T-cell (primary cell): ENCODE measurements at regions not wholly inside any gene's neighbourhood (a gene's known extent, or its start where the extent isn't known, plus 50 kb on each side); places are given as distances from the start of the nearest gene placed in this dataset.

ENCODE experiments used
- ATAC-seq, 4 experiments: fragments of 200-7000 bp in 3 of 4; fragments of 150-1000 bp in 1 of 4; cut with Tn5 transposase; replicated peaks in 1 of 4; 1 replicate in 3 of 4; 2 replicates in 1 of 4; pipeline ENCODE4 v1.10.0; 2021; ENCODE audit warnings: moderate library complexity in 3 of 4, mild to moderate bottlenecking in 2 of 4, moderate number of reproducible peaks in 1 of 4
- CTCF ChIA-PET, 2 donors: fragments of 300-600 bp; sonication (Branson Sonifier 250); formaldehyde crosslinking; loops; one replicate each; lab custom pipeline; 2022; ENCODE audit warnings: antibody characterized with exemption in 2 of 2; lab: Charles Lee
- POLR2A ChIA-PET, 2 donors: fragments of 300-600 bp; sonication (Branson Sonifier 250); formaldehyde crosslinking; loops; one replicate each; lab custom pipeline; 2022; ENCODE audit warnings: antibody characterized with exemption in 2 of 2; lab: Charles Lee
- DNase-seq, 35 experiments: peaks; one replicate each; pipeline versions ENCODE4 v3.0.0 to v3.0.0-alpha.2; 2013 to 2023
- H3K27ac ChIP-seq: one replicate; pipeline ENCODE4 v1.5.1; 2013; ENCODE audit warnings: low read length
- H3K27me3 ChIP-seq, 2 experiments: replicated peaks in 1 of 2; 1 replicate in 1 of 2; 2 replicates in 1 of 2; pipeline versions ENCODE4 v1.6.1 to v1.7.0; 2013; ENCODE audit warnings: low read length in 1 of 2, mixed read lengths in 1 of 2; ENCODE audit not compliant: control insufficient read depth in 2 of 2, insufficient read depth in 2 of 2; ENCODE audit errors: extremely low read depth in 1 of 2
- H3K36me3 ChIP-seq, 2 donors: 1 replicate in 1 of 2; 2 replicates in 1 of 2; pipeline versions ENCODE4 v1.6.1 to v1.7.0; 2013; ENCODE audit warnings: low read length in 1 of 2; ENCODE audit not compliant: control insufficient read depth in 2 of 2, insufficient read depth in 1 of 2; ENCODE audit errors: extremely low read depth in 1 of 2
- H3K4me1 ChIP-seq, 2 experiments: 1 replicate in 1 of 2; 2 replicates in 1 of 2; pipeline versions ENCODE4 v1.6.1 to v1.7.0; 2013; ENCODE audit warnings: low read length in 2 of 2, mixed read lengths in 1 of 2; ENCODE audit not compliant: insufficient read depth in 2 of 2, control insufficient read depth in 1 of 2; ENCODE audit errors: extremely low read depth in 1 of 2
- H3K4me3 ChIP-seq, 2 donors: 1 replicate in 1 of 2; 2 replicates in 1 of 2; pipeline versions ENCODE4 v1.5.1 to v1.7.0; 2013; ENCODE audit warnings: mild to moderate bottlenecking in 2 of 2, low read length in 1 of 2, moderate library complexity in 1 of 2; ENCODE audit not compliant: control insufficient read depth in 1 of 2; ENCODE audit errors: extremely low read depth in 1 of 2
- H3K9me3 ChIP-seq: 2 replicates; pipeline ENCODE4 v1.7.0; 2013
- H3K27ac Mint-ChIP-seq, 2 donors: one replicate each; pipeline ENCODE4 v1.8.0; 2020 to 2021; ENCODE audit warnings: mild to moderate bottlenecking in 2 of 2, mixed read lengths in 2 of 2
- H3K27me3 Mint-ChIP-seq, 2 donors: one replicate each; pipeline ENCODE4 v1.8.0; 2021 to 2022; ENCODE audit warnings: mixed read lengths in 2 of 2
- H3K36me3 Mint-ChIP-seq: one replicate; pipeline ENCODE4 v1.8.0; 2021; ENCODE audit warnings: mixed read lengths
- H3K4me1 Mint-ChIP-seq, 3 donors: one replicate each; pipeline ENCODE4 v1.8.0; 2020 to 2022; ENCODE audit warnings: mixed read lengths in 3 of 3, mild to moderate bottlenecking in 1 of 3
- H3K4me3 Mint-ChIP-seq, 3 donors: one replicate each; pipeline ENCODE4 v1.8.0; 2020 to 2022; ENCODE audit warnings: mild to moderate bottlenecking in 3 of 3, mixed read lengths in 3 of 3, moderate library complexity in 3 of 3
- H3K9me3 Mint-ChIP-seq, 3 donors: one replicate each; pipeline ENCODE4 v1.8.0; 2020 to 2022; ENCODE audit warnings: mixed read lengths in 3 of 3
- WGBS: methylation state at CpG from one replicate; pipeline ENCODE4 v1.1.5; 2013; ENCODE audit warnings: missing lambda C conversion rate; ENCODE audit not compliant: insufficient coverage; 5-methylcytosine and 5-hydroxymethylcytosine counted together

- WGBS: no CpG with 5 or more reads among the region's 2 CpGs
- Mint-ChIP-seq H3K4me1 (no peaks in the 10 kb centered on the region), H3K36me3 (no peaks in the 10 kb centered on the region), H3K4me3 (no peak overlapping the region), H3K9me3 (peaks cover 7 to 12% (median 11%) of the 10 kb centered on the region in 3 donors), H3K27me3 (no peaks in the 10 kb centered on the region), H3K27ac (no peak overlapping the region)
- ChIA-PET CTCF (no interaction called here), POLR2A (no interaction called here)
- no peak for ATAC-seq
- H3K36me3 ChIP-seq: no peaks in the 10 kb centered on the region
- no peaks in the 10 kb centered on the region for H3K9me3 ChIP-seq
- no peak overlapping the region for H3K4me3 ChIP-seq
- H3K27ac ChIP-seq: no peak overlapping the region
- H3K4me1 ChIP-seq: no peaks in the 10 kb centered on the region
- no peak for DNase-seq
- no peaks in the 10 kb centered on the region for H3K27me3 ChIP-seq
These were observed 1153.4 kb downstream of the IGSF11 start for GRCh38 chr3:117881210-117881609.

GRCh38 chr3:117885011-117885441 lies 1149.6 kb downstream of the IGSF11 start:
- DNase-seq (no peak), ATAC-seq (no peak)
- Histone ChIP-seq H3K27ac (no peak overlapping the region), H3K27me3 (no peaks in the 10 kb centered on the region), H3K4me1 (no peaks in the 10 kb centered on the region), H3K36me3 (no peaks in the 10 kb centered on the region), H3K4me3 (no peak overlapping the region), H3K9me3 (no peaks in the 10 kb centered on the region)
- Mint-ChIP-seq H3K9me3 (peaks cover 9 to 13% (median 11%) of the 10 kb centered on the region in 3 donors), H3K27ac (no peak overlapping the region), H3K4me1 (no peaks in the 10 kb centered on the region), H3K36me3 (no peaks in the 10 kb centered on the region), H3K27me3 (no peaks in the 10 kb centered on the region), H3K4me3 (no peak overlapping the region)
- ChIA-PET CTCF (no interaction called here), POLR2A (no interaction called here)
- WGBS: 0% methylated on average over 4 of the region's 5 CpGs

- CTCF ChIA-PET: no interaction called here
- Mint-ChIP-seq H3K36me3 (no peaks in the 10 kb centered on the region), H3K9me3 (peaks cover 5 to 11% (median 6%) of the 10 kb centered on the region in 3 donors), H3K4me1 (no peaks in the 10 kb centered on the region), H3K27ac (no peak overlapping the region), H3K4me3 (no peak overlapping the region), H3K27me3 (no peaks in the 10 kb centered on the region)
- H3K4me1 ChIP-seq: no peaks in the 10 kb centered on the region
- H3K4me3 ChIP-seq: no peak overlapping the region
- no peak for ATAC-seq
- no peaks in the 10 kb centered on the region for H3K36me3 ChIP-seq
- DNase-seq: no peak
- H3K27me3 ChIP-seq: no peaks in the 10 kb centered on the region
- POLR2A ChIA-PET: no interaction called here
- WGBS: 67% methylated on average over 1 of the region's 3 CpGs
- H3K27ac ChIP-seq: no peak overlapping the region
- H3K9me3 ChIP-seq: no peaks in the 10 kb centered on the region
These were observed 1148.5 kb downstream of the IGSF11 start for GRCh38 chr3:117886147-117886546.

GRCh38 chr3:117887031-117887430 lies 1147.6 kb downstream of the IGSF11 start:
- no peaks in the 10 kb centered on the region for H3K27me3 ChIP-seq
- H3K4me3 ChIP-seq: no peak overlapping the region
- ChIA-PET POLR2A (no interaction called here), CTCF (no interaction called here)
- Mint-ChIP-seq H3K27ac (no peak overlapping the region), H3K27me3 (no peaks in the 10 kb centered on the region), H3K36me3 (no peaks in the 10 kb centered on the region), H3K4me1 (no peaks in the 10 kb centered on the region), H3K4me3 (no peak overlapping the region), H3K9me3 (peaks cover 2 to 8% (median 5%) of the 10 kb centered on the region in 3 donors)
- no peak overlapping the region for H3K27ac ChIP-seq
- ATAC-seq (no peak), DNase-seq (no peak)
- no peaks in the 10 kb centered on the region for H3K4me1 ChIP-seq
- H3K36me3 ChIP-seq: no peaks in the 10 kb centered on the region
- WGBS: 80% methylated on average over 1 of the region's 3 CpGs
- no peaks in the 10 kb centered on the region for H3K9me3 ChIP-seq

GRCh38 chr3:117887901-117888300 lies 1146.7 kb downstream of the IGSF11 start:
- H3K27ac ChIP-seq: no peak overlapping the region
- no peak overlapping the region for H3K4me3 Mint-ChIP-seq
- no peaks in the 10 kb centered on the region for H3K4me1 ChIP-seq
- CTCF ChIA-PET: no interaction called here
- WGBS: 50% methylated on average over 1 of the region's 4 CpGs
- H3K36me3 ChIP-seq: no peaks in the 10 kb centered on the region
- DNase-seq (no peak), ATAC-seq (no peak)
- H3K36me3 Mint-ChIP-seq: no peaks in the 10 kb centered on the region
- no peaks in the 10 kb centered on the region for H3K4me1 Mint-ChIP-seq
- H3K9me3 Mint-ChIP-seq: peaks cover 0 to 9% (median 5%) of the 10 kb centered on the region in 3 donors
- no peak overlapping the region for H3K27ac Mint-ChIP-seq
- no peaks in the 10 kb centered on the region for H3K27me3 Mint-ChIP-seq
- POLR2A ChIA-PET: no interaction called here
- H3K27me3 ChIP-seq: no peaks in the 10 kb centered on the region
- no peaks in the 10 kb centered on the region for H3K9me3 ChIP-seq
- H3K4me3 ChIP-seq: no peak overlapping the region

DNA sequence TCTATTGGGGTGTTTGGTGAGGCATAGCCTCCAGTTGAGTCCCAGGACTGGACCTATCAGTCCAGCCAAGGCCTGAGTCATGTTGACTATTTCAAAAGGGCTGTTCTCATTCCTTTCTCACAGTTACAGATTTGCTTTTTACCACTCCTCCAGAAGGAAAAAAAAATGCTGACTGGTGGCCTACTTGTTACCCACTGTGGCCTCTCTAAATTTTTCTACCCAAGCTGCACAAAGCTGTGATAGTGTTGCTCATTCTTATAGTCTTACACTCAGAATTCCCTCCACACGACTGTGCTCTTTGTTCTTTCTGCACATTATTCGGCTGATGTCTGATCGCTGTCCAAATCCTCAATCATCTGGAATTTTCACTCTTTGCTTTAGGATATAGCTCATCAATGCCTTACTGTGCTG lies 1142.2 kb downstream of the IGSF11 start:
- WGBS: 92% methylated on average over 3 of the region's 3 CpGs

DNA sequence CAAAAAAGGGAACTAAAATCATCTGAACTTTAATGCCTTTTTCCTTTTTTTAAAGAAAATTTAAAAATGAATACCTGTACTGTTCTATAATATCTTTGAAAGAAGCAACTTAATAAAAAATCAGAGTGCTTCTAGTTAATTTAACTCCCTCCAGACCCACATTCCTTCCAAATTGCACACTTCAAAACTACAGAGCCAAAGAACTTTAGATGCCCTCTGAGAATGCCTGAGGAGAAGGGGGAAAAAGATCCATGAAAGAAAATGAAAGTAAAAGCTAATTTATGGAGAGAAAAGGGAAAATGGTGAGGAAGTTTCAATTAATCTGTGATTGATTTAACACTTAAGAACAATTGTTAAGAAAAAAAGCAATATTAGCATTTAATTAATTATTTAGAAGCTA lies 1141.6 kb downstream of the IGSF11 start:
- no peak for DNase-seq
- no peaks in the 10 kb centered on the region for H3K27me3 ChIP-seq
- H3K27ac ChIP-seq: no peak overlapping the region
- no peaks in the 10 kb centered on the region for H3K27me3 Mint-ChIP-seq
- POLR2A ChIA-PET: no interaction called here
- no peak for ATAC-seq
- H3K4me3 Mint-ChIP-seq: no peak overlapping the region
- no peaks in the 10 kb centered on the region for H3K36me3 Mint-ChIP-seq
- peaks cover 2 to 11% (median 7%) of the 10 kb centered on the region in 3 donors for H3K9me3 Mint-ChIP-seq
- no peak overlapping the region for H3K27ac Mint-ChIP-seq
- CTCF ChIA-PET: no interaction called here
- no peak overlapping the region for H3K4me3 ChIP-seq
- H3K9me3 ChIP-seq: no peaks in the 10 kb centered on the region
- no peaks in the 10 kb centered on the region for H3K36me3 ChIP-seq
- no peaks in the 10 kb centered on the region for H3K4me1 ChIP-seq
- H3K4me1 Mint-ChIP-seq: no peaks in the 10 kb centered on the region

More for the DNA sequence above, 1142.2 kb downstream of the IGSF11 start:
- Histone ChIP-seq H3K27ac (no peak overlapping the region), H3K4me1 (no peaks in the 10 kb centered on the region), H3K9me3 (no peaks in the 10 kb centered on the region), H3K4me3 (no peak overlapping the region), H3K27me3 (no peaks in the 10 kb centered on the region), H3K36me3 (no peaks in the 10 kb centered on the region)
- Mint-ChIP-seq H3K27me3 (no peaks in the 10 kb centered on the region), H3K9me3 (peaks cover 0 to 7% (median 6%) of the 10 kb centered on the region in 3 donors), H3K4me1 (no peaks in the 10 kb centered on the region), H3K36me3 (no peaks in the 10 kb centered on the region), H3K27ac (no peak overlapping the region), H3K4me3 (no peak overlapping the region)
- CTCF ChIA-PET: no interaction called here
- DNase-seq: no peak
- POLR2A ChIA-PET: no interaction called here
- ATAC-seq: no peak
